Right renal cortex interstitium (tissue), 3 donors: ENCODE measurements at regions not wholly inside any gene's neighbourhood (a gene's known extent, or its start where the extent isn't known, plus 50 kb on each side); places are given as distances from the start of the nearest gene placed in this dataset.
A peak's percentile ranks its signal among the peaks of the same experiment; 100 is the strongest.
"Not testable (repeated sequence)": the region's sequence is repeated elsewhere in the genome, so short reads cannot be mapped to it uniquely, and the experiment has no call there.

Experiments
- DNase-seq, 3 donors: peaks; one replicate each; pipeline ENCODE4 v3.0.0-alpha.2; 2013; ENCODE audit warnings: low read depth in 3 of 3, low spot score in 2 of 3

GRCh38 chr11:87574193-87574592, 536.5 kb downstream of the TMEM135 start:
- no peak for DNase-seq

- no peak for DNase-seq
Measured at GRCh38 chr11:87573708-87574107, 536.0 kb downstream of the TMEM135 start.

- DNase-seq = no peak
Measured at GRCh38 chr11:87572881-87573280, 535.1 kb downstream of the TMEM135 start.

- no peak for DNase-seq
Measured at GRCh38 chr11:87560352-87560751, 522.6 kb downstream of the TMEM135 start.

GRCh38 chr11:87559852-87560251, 522.1 kb downstream of the TMEM135 start:
- DNase-seq = not testable (repeated sequence)

- no peak for DNase-seq
Measured at GRCh38 chr11:87555101-87555500, 517.4 kb downstream of the TMEM135 start.

- DNase-seq = no peak
Measured at GRCh38 chr11:87548797-87549196, 511.1 kb downstream of the TMEM135 start.

- DNase-seq = no peak
Measured at GRCh38 chr11:87545858-87546257, 508.1 kb downstream of the TMEM135 start.

- no peak for DNase-seq
Measured at GRCh38 chr11:87539596-87539995, 501.9 kb downstream of the TMEM135 start.

GRCh38 chr11:87536565-87536964, 498.8 kb downstream of the TMEM135 start:
- no peak for DNase-seq

GRCh38 chr11:87536016-87536415, 498.3 kb downstream of the TMEM135 start:
- no peak for DNase-seq

- no peak for DNase-seq
Measured at GRCh38 chr11:87535513-87535912, 497.8 kb downstream of the TMEM135 start.

- DNase-seq = not testable (repeated sequence)
Measured at GRCh38 chr11:87531835-87532234, 494.1 kb downstream of the TMEM135 start.

- DNase-seq = no peak
Measured at GRCh38 chr11:87529486-87529885, 491.8 kb downstream of the TMEM135 start.

- no peak for DNase-seq
Measured at GRCh38 chr11:87528752-87529151, 491.0 kb downstream of the TMEM135 start.

GRCh38 chr11:87523276-87523675, 485.5 kb downstream of the TMEM135 start:
- no peak for DNase-seq

- DNase-seq = no peak
Measured at GRCh38 chr11:87518266-87518665, 480.5 kb downstream of the TMEM135 start.

- DNase-seq = no peak
Measured at GRCh38 chr11:87517351-87517750, 479.6 kb downstream of the TMEM135 start.

GRCh38 chr11:87507722-87508121, 470.0 kb downstream of the TMEM135 start:
- not testable (repeated sequence) for DNase-seq

GRCh38 chr11:87506946-87507345, 469.2 kb downstream of the TMEM135 start:
- DNase-seq = not testable (repeated sequence)

- DNase-seq = peak in 1 of 3 donors; percentile 6
Measured at GRCh38 chr11:87501388-87501787, 463.7 kb downstream of the TMEM135 start.

- DNase-seq = not testable (repeated sequence)
Measured at GRCh38 chr11:87494936-87495335, 457.2 kb downstream of the TMEM135 start.

- DNase-seq = not testable (repeated sequence)
Measured at GRCh38 chr11:87494026-87494425, 456.3 kb downstream of the TMEM135 start.
